Spleen (tissue), 7 donors: ENCODE measurements at regions not wholly inside any gene's neighbourhood (a gene's known extent, or its start where the extent isn't known, plus 50 kb on each side); places are given as distances from the start of the nearest gene placed in this dataset.

Source experiments
- POLR2A ChIP-seq, 3 donors: fragments of 450-650 bp; IDR thresholded peaks; one replicate each; pipeline ENCODE4 v1.5.1; 2017; ENCODE audit warnings: antibody characterized with exemption in 3 of 3, mild to moderate bottlenecking in 1 of 3
- POLR2AphosphoS5 ChIP-seq, 3 donors: sonication (generic); formaldehyde crosslinking; IDR thresholded peaks; one replicate each; pipeline ENCODE4 v1.5.1; 2017; ENCODE audit warnings: antibody characterized with exemption in 3 of 3
- TF ChIP-seq, protein P1 (sequence below), 11 experiments: fragments of 200-600 bp in 7 of 11; fragments of 450-650 bp in 4 of 11; sonication (generic) in 4 of 11; IDR thresholded peaks in 8 of 11; conservative IDR thresholded peaks in 3 of 11; 1 replicate in 7 of 11; 2 replicates in 4 of 11; pipeline versions ENCODE4 v1.4.0 to v1.8.0; 2016 to 2021; ENCODE audit warnings: antibody characterized with exemption in 11 of 11, inconsistent platforms in 4 of 11, mild to moderate bottlenecking in 1 of 11
- donor health status: DM: no; HTN: no; CAD: no; lungs with moderate emphysema.
- donor health status: DM: no; HTN: no; CAD: no.
- donor health status: DM: no; HTN: no; CAD: no.

GRCh38 chr14:87411370-87411769, 581.6 kb downstream of the GALC start:
- TF ChIP-seq, protein P1, sequence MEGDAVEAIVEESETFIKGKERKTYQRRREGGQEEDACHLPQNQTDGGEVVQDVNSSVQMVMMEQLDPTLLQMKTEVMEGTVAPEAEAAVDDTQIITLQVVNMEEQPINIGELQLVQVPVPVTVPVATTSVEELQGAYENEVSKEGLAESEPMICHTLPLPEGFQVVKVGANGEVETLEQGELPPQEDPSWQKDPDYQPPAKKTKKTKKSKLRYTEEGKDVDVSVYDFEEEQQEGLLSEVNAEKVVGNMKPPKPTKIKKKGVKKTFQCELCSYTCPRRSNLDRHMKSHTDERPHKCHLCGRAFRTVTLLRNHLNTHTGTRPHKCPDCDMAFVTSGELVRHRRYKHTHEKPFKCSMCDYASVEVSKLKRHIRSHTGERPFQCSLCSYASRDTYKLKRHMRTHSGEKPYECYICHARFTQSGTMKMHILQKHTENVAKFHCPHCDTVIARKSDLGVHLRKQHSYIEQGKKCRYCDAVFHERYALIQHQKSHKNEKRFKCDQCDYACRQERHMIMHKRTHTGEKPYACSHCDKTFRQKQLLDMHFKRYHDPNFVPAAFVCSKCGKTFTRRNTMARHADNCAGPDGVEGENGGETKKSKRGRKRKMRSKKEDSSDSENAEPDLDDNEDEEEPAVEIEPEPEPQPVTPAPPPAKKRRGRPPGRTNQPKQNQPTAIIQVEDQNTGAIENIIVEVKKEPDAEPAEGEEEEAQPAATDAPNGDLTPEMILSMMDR (IDR thresholded peaks at IDR 0.05 in 8 of 11, conservative IDR thresholded peaks at IDR 0.05 in 3 of 11) = no peak
- TF ChIP-seq POLR2A (IDR thresholded peaks at IDR 0.05) (no peak), POLR2AphosphoS5 (IDR thresholded peaks at IDR 0.05) (no peak)
